NCI-H2227 (cell line): ENCODE measurements at regions not wholly inside any gene's neighbourhood (a gene's known extent, or its start where the extent isn't known, plus 50 kb on each side); places are given as distances from the start of the nearest gene placed in this dataset.
"Not testable (repeated sequence)": the region's sequence is repeated elsewhere in the genome, so short reads cannot be mapped to it uniquely, and the experiment has no call there.

Experiments
- DNase-seq: peaks from one replicate; lab custom pipeline; 2025; ENCODE audit not compliant: unreplicated experiment; lab: John Stamatoyannopoulos, UW

GRCh38 chr12:60185060-60185459, 589.2 kb downstream of the SLC16A7 start:
- DNase-seq: no peak

- no peak for DNase-seq
These were observed 595.4 kb downstream of the SLC16A7 start for GRCh38 chr12:60191271-60191670.

DNA sequence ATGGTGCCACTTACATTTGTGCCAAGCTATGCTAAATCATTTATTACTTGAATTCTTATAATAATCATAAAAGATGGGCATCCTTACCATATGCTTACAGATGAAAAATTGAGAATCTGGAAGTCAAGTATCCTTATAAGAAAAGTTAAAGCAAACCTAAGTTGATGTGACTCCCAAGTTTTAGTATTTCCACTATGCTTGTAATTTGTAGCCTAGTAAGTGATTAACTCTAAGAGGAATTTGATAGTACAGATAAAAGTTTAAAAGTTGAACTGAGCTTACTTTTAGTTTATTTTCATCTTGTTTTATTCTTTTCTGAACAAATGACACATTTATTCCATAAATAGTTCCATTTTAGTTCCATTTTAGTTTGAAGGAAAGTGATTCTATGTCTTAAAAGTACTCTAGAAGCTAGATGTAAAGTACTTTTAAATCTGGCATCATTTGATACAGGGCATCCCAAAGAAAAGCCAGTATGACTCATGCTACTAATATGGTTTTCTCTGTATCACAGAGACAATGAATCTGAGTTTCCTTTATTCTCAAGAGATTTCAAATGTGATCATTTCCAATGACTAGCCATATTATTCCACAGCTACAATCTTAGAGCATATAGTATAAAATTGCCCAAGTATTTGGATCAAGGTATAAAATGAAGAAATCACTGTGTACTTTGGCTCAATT, 596.0 kb downstream of the SLC16A7 start:
- no peak for DNase-seq

- DNase-seq: no peak
These were observed 598.8 kb downstream of the SLC16A7 start for GRCh38 chr12:60194678-60195077.

DNA sequence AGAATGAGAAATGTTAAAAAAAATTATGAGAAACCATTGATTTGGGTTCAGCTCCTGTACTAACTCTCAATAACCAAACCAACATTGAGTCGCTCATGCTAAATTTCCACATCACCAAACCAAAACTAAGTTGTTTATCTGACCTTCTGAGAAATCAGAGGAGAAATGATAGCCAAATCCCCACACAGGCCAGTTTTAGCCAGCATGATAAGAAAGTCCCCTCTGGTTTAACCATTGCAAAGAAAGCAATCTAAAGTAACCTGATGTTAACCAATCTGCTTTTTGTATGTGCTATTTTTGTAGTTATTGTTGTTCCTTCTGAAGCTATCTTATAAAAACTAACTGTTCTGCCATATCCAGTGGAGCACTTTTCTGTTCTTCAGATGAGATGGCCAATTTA, 599.7 kb downstream of the SLC16A7 start:
- no peak for DNase-seq

GRCh38 chr12:60196366-60196765, 600.5 kb downstream of the SLC16A7 start:
- DNase-seq: no peak

GRCh38 chr12:60197589-60197988, 601.8 kb downstream of the SLC16A7 start:
- no peak for DNase-seq

DNA sequence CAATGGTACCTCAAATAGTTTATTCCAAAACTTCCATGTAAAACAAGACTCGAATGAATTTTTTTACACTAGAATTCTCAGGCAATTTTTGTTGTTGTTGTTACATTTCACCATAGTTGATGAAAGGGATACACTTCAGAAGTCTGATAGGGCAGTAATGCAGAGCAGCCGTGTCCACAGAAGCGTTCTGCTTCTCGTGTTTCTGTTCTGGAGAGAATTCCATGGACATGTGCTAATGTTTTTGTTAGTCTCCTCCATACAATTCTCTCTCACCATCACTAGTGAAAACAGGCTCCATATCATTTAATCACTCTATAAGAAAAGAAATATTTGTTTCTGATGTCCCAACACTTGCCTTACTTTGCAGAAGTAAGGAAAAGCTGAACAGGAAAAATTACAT, 606.1 kb downstream of the SLC16A7 start:
- DNase-seq: no peak

DNA sequence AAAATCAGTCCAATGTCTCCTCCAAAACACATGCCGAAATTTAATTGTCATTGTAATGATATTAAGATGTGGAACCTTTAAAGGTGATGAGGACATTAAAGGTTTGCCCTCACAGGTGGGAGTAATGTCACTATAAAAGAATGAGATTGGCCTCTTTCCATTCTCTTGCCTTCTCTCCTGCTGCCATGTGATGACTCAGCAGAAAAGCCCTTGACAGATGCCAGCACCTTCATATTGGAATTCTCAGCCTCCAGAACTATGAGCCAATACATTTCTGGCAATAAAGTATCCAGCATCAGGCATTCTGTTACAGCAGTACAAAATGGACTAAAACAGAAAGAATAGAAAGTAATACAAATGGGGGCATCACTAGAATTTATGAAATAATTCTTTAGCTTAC, 609.7 kb downstream of the SLC16A7 start:
- DNase-seq: no peak

- DNase-seq: no peak
These were observed 613.7 kb downstream of the SLC16A7 start for GRCh38 chr12:60209521-60209920.

- no peak for DNase-seq
These were observed 614.1 kb downstream of the SLC16A7 start for GRCh38 chr12:60209933-60210332.

DNA sequence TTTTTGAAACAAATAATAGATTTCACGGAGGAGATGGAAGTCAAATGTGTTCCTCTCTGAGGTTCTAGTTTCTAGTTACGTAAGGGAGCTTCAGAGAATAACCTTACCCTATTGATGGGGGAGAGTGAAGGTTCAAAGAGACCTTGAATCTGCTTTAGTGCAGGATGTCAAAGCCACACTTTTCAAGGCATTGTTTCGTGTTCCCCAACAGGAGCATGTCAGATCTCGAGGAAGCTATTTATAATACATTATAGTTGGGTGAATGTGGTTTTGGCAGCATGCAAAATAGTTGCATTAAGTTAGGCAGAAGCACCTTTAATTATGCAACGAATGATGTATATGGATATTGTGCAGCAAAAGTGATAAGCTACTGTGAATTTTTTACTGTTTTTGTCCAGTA, 614.9 kb downstream of the SLC16A7 start:
- DNase-seq: no peak

DNA sequence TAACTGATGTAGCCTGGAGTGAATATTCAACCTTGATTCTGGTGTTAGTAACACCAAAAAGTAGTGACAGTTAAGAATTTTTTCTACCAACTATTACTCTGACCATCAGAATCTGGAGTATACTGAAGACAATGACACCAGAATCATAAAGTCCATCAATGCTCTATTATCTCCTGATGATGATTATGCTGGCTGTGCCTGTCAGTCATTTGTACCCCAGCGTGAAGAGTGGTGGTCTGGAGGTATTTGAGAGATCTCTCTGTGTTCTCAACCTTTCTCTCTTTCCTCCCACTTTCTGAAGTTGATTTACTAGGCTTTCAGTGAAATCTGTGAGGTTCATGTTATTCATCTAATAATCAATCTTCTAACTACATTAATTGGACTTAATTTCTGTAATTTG, 615.4 kb downstream of the SLC16A7 start:
- DNase-seq: no peak

GRCh38 chr12:60212159-60213000, 616.6 kb downstream of the SLC16A7 start:
- no peak for DNase-seq

DNA sequence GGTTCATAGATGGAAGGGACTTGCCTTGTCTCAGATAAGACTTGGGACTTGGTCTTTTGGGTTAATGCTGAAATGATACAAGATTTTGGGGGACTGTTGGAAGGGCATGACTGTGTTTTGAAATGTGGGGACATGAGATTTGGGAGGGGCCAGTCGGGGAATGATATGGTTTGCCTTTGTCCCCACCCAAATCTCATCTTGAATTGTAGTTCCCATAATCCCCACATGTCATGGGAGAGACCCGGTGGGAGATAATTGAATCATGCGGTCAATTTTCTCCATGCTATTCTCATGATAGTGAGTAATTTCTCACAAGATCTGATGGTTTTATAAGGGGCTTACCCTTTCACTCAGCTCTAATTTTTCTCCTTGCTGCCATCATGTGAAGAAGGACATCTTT, 617.4 kb downstream of the SLC16A7 start:
- not testable (repeated sequence) for DNase-seq

DNA sequence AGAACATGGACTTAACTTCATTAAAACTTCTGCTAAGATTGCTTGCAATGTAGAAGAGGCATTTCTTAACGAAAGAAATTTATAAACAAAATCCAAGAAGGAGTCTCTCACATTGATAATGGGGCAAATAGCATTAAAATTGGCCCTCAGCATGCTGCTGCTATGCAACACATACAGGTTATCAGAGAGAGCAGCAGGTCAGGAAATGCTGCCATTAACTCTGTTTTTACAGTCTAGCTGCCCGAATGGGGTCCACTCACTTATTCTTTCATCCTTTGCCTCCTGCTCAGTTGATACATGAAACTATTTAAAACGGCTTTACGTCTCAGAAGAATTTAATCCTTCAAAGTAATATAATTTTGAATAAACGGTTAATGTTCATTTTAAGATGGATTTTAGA, 620.4 kb downstream of the SLC16A7 start:
- no peak for DNase-seq

GRCh38 chr12:60223242-60223641, 627.4 kb downstream of the SLC16A7 start:
- DNase-seq: no peak

GRCh38 chr12:60225216-60226000, 629.6 kb downstream of the SLC16A7 start:
- no peak for DNase-seq

DNA sequence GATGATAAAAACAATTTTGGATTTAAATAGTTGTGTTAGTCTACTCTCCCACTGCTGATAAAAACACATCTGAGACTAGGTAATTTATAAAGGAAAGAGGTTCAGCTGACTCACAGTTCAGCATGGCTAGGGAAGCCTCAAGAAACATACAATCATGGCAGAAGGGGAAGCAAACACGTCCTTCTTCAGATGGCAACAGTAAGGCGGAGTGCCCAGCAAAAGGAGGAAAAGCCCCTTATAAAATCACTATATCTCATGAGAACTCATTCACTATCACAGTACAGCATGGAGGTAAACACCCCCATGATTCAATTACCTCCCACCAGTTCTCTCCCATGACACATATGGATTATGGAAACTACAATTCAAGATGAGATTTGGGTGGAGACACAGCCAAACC, 632.1 kb downstream of the SLC16A7 start:
- no peak for DNase-seq

GRCh38 chr12:60230056-60230455, 634.2 kb downstream of the SLC16A7 start:
- DNase-seq: no peak

- DNase-seq: no peak
These were observed 635.5 kb downstream of the SLC16A7 start for GRCh38 chr12:60231303-60231702.
